ENCODE measurements at regions not wholly inside any gene's neighbourhood (a gene's known extent, or its start where the extent isn't known, plus 50 kb on each side); places are given as distances from the start of the nearest gene placed in this dataset.

GRCh38 chr14:42676636-42677035 lies 1070.0 kb downstream of the LRFN5 start:
- DNase-seq (ENCODE audit: low spot score) (no peak), ATAC-seq (no peak)
- peaks cover 4% of the 10 kb centered on the region; the same call in 1 of the 3 replicates for H3K9me3 Mint-ChIP-seq
- Histone ChIP-seq H3K4me2 (no peak overlapping the region), H3K27me3 (ENCODE audit: insufficient read depth) (no peaks in the 10 kb centered on the region), H3K36me3 (ENCODE audit: insufficient read depth) (no peaks in the 10 kb centered on the region), H3K27ac (ENCODE audit: low read depth) (no peak overlapping the region), H3K9me2 (ENCODE audit: insufficient read depth) (no peaks in the 10 kb centered on the region), H3F3A (replicated peaks; ENCODE audit: low read depth) (no peaks in the 10 kb centered on the region), H3K4me3 (no peak overlapping the region), H2AFZ (no peak overlapping the region), H3K4me1 (ENCODE audit: insufficient read depth) (no peaks in the 10 kb centered on the region), H4K20me1 (replicated peaks; ENCODE audit: insufficient read depth) (no peaks in the 10 kb centered on the region), H3K79me2 (replicated peaks; ENCODE audit: insufficient read depth) (no peaks in the 10 kb centered on the region)
- no peaks in the 10 kb centered on the region for H3K27me3 Mint-ChIP-seq (ENCODE audit: insufficient read depth, low read depth, poor library complexity)
- no peak for TF ChIP-seq ZNF114 (CRISPR knock-in tag; IDR thresholded peaks at IDR 0.05)
- TF ChIP-seq REST (IDR thresholded peaks at IDR 0.05; ENCODE audit: unreplicated experiment): no peak
- TF ChIP-seq STAT1 (IDR thresholded peaks at IDR 0.05; ENCODE audit: unreplicated experiment): no peak
- TF ChIP-seq JUNB (IDR thresholded peaks at IDR 0.05; ENCODE audit: unreplicated experiment): no peak
- TF ChIP-seq NANOG (IDR thresholded peaks at IDR 0.05; ENCODE audit: borderline replicate concordance): no peak
- no peak for TF ChIP-seq ZNF462 (CRISPR knock-in tag; IDR thresholded peaks at IDR 0.05)
- no peak for TF ChIP-seq ETS1 (IDR thresholded peaks at IDR 0.05)
- no peak for TF ChIP-seq POLR2AphosphoS5 (IDR thresholded peaks at IDR 0.05; ENCODE audit: low read depth)
- no peak for TF ChIP-seq ZNF331 (CRISPR knock-in tag; IDR thresholded peaks at IDR 0.05; ENCODE audit: low read depth)
- no peak for TF ChIP-seq CREB1 (CRISPR knock-in tag; IDR thresholded peaks at IDR 0.05; ENCODE audit: low read depth)
- H3K4me1 Mint-ChIP-seq: no peaks in the 10 kb centered on the region
- H3K27ac Mint-ChIP-seq: no peak overlapping the region
- 0 out of 3 replicates have a peak, but pooled peaks cover 8% of the 10 kb centered on the region for H3K36me3 Mint-ChIP-seq (ENCODE audit: low read depth)
- H3K4me3 Mint-ChIP-seq: no peak overlapping the region

Data from GM23338 (cell line).